ENCODE measurements at regions not wholly inside any gene's neighbourhood (a gene's known extent, or its start where the extent isn't known, plus 50 kb on each side); places are given as distances from the start of the nearest gene placed in this dataset.

GRCh38 chr6:167504385-167504961, 179.6 kb downstream of the TTLL2 start:
- Histone ChIP-seq H3K36me3 (replicated peaks in 1 of 2; ENCODE audit: control insufficient read depth in 1 of 2, insufficient read depth in 2 of 2, low read length in 2 of 2) (no peaks in the 10 kb centered on the region), H3K4me1 (ENCODE audit: insufficient read depth, low read length) (peaks cover 71% of the 10 kb centered on the region), H3K27me3 (ENCODE audit: control insufficient read depth in 1 of 2, insufficient read depth in 2 of 2, low read length in 2 of 2) (no peaks in the 10 kb centered on the region; a peak in 1 of 5 replicates), H3K4me3 (replicated peaks in 1 of 3; ENCODE audit: insufficient read depth in 1 of 3, low read depth in 2 of 3, low read length in 3 of 3) (no peak overlapping the region), H3K27ac (ENCODE audit: extremely low read length, insufficient read depth, low read length) (no peak overlapping the region), H3K9me3 (ENCODE audit: low read length) (no peaks in the 10 kb centered on the region), H2AFZ (ENCODE audit: low read length) (no peak overlapping the region), H4K20me1 (ENCODE audit: insufficient read depth, low read length) (no peaks in the 10 kb centered on the region), H3K79me2 (ENCODE audit: insufficient read depth, low read length) (no peaks in the 10 kb centered on the region), H3K9ac (ENCODE audit: insufficient read depth, low read depth, low read length) (no peak overlapping the region), H3K4me2 (ENCODE audit: low read depth, low read length) (no peak overlapping the region)
- BruUV-seq (replicated peaks) = no TSS peak
- in situ Hi-C loops (cut with HindIII; ENCODE audit: extremely low pct_ligation_motif_present, low pct_unique_long_range_greater_than_20kb) = no loop called here
- DNase-seq (ENCODE audit: low spot score) (no peak), ATAC-seq (no peak), FAIRE-seq (no peak)
- intact Hi-C loops (cut with micrococcal nuclease; ENCODE audit: unreplicated experiment) = loop anchor here (5.0 kb wide), 2 partner anchors 323 to 393 kb away; partner anchors contain the start of gene AFDN
- POLR2A ChIA-PET = no interaction called here
- 66% methylated on average over 6 of the region's 6 CpGs for WGBS (ENCODE audit: low lambda C conversion rate)
- CTCF ChIA-PET (ENCODE audit: low intra/inter-chr PET ratio, low total read pairs) = no interaction called here
- TF ChIP-seq ZNF800 (CRISPR knock-in tag; IDR thresholded peaks at IDR 0.05) = no peak
- TF ChIP-seq EHMT2 (IDR thresholded peaks at IDR 0.05; ENCODE audit: borderline replicate concordance, low read depth, low read length) = no peak
- no peak for TF ChIP-seq PLRG1 (conservative IDR thresholded peaks at IDR 0.05)
- TF ChIP-seq HNF4A (CRISPR knock-in tag; IDR thresholded peaks at IDR 0.05) = peak; percentile 36; the same call in 1 of the 2 replicates
- no peak for TF ChIP-seq HIVEP1 (CRISPR knock-in tag; IDR thresholded peaks at IDR 0.05)
- no peak for TF ChIP-seq RXRB (CRISPR knock-in tag; IDR thresholded peaks at IDR 0.05; ENCODE audit: borderline replicate concordance)
- no peak for TF ChIP-seq ZNF850 (CRISPR knock-in tag; conservative IDR thresholded peaks at IDR 0.05)
- TF ChIP-seq ZBTB3 (CRISPR knock-in tag; IDR thresholded peaks at IDR 0.05; ENCODE audit: borderline replicate concordance, low read depth) = no peak
- TF ChIP-seq MEF2D (CRISPR knock-in tag; IDR thresholded peaks at IDR 0.05) = 0 out of 2 replicates have a peak, but pooled peaks have one; percentile 43
- TF ChIP-seq PRPF4 (IDR thresholded peaks at IDR 0.05; ENCODE audit: low read depth, low read length, poor library complexity, severe bottlenecking) = no peak
- TF ChIP-seq ELF3 (CRISPR knock-in tag; IDR thresholded peaks at IDR 0.05) = 0 out of 2 replicates have a peak, but pooled peaks have one; percentile 13
- no peak for TF ChIP-seq ZMYM4 (CRISPR knock-in tag; IDR thresholded peaks at IDR 0.05)
- TF ChIP-seq ZNF83 (CRISPR knock-in tag; IDR thresholded peaks at IDR 0.05; ENCODE audit: borderline replicate concordance) = no peak
- TF ChIP-seq ZNF580 (CRISPR knock-in tag; IDR thresholded peaks at IDR 0.05; ENCODE audit: borderline replicate concordance, low read depth) = no peak
- no peak for TF ChIP-seq ZSCAN5A (CRISPR knock-in tag; IDR thresholded peaks at IDR 0.05; ENCODE audit: borderline replicate concordance)
- TF ChIP-seq ZNF660 (CRISPR knock-in tag; IDR thresholded peaks at IDR 0.05; ENCODE audit: borderline replicate concordance, low read depth) = no peak
- TF ChIP-seq, protein P1, sequence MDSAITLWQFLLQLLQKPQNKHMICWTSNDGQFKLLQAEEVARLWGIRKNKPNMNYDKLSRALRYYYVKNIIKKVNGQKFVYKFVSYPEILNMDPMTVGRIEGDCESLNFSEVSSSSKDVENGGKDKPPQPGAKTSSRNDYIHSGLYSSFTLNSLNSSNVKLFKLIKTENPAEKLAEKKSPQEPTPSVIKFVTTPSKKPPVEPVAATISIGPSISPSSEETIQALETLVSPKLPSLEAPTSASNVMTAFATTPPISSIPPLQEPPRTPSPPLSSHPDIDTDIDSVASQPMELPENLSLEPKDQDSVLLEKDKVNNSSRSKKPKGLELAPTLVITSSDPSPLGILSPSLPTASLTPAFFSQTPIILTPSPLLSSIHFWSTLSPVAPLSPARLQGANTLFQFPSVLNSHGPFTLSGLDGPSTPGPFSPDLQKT (CRISPR knock-in tag; IDR thresholded peaks at IDR 0.05; ENCODE audit: borderline replicate concordance) = no peak
